HG03378 (cell line): ENCODE measurements at regions not wholly inside any gene's neighbourhood (a gene's known extent, or its start where the extent isn't known, plus 50 kb on each side); places are given as distances from the start of the nearest gene placed in this dataset.
A peak's percentile ranks its signal among the peaks of the same experiment; 100 is the strongest.

Source experiments
- ATAC-seq: cut with Tn5 transposase; IDR thresholded peaks from one replicate; pipeline ENCODE4 v1.9.1; 2021; ENCODE audit warnings: mild to moderate bottlenecking, moderate library complexity; ENCODE audit not compliant: unreplicated experiment

- ATAC-seq = no peak
Observed at GRCh38 chr1:224846119-224846907, 83.2 kb upstream of the DNAH14 start.

GRCh38 chr1:224850446-224850845 lies 79.0 kb upstream of the DNAH14 start:
- ATAC-seq = no peak

- peak; percentile 79 for ATAC-seq
Observed at GRCh38 chr1:224851210-224851847, 78.1 kb upstream of the DNAH14 start.

- no peak for ATAC-seq
Observed at GRCh38 chr1:224851848-224852261, 77.6 kb upstream of the DNAH14 start.

- no peak for ATAC-seq
Observed at GRCh38 chr1:224852901-224853568, 76.4 kb upstream of the DNAH14 start.

- ATAC-seq = no peak
Observed at GRCh38 chr1:224856973-224857372, 72.5 kb upstream of the DNAH14 start.

GRCh38 chr1:224859651-224860050 lies 69.8 kb upstream of the DNAH14 start:
- ATAC-seq = no peak

GRCh38 chr1:224860488-224861338 lies 68.8 kb upstream of the DNAH14 start:
- ATAC-seq = no peak

GRCh38 chr1:224861339-224861716 lies 68.1 kb upstream of the DNAH14 start:
- no peak for ATAC-seq

- no peak for ATAC-seq
Observed at GRCh38 chr1:224863486-224863885, 66.0 kb upstream of the DNAH14 start.

- no peak for ATAC-seq
Observed at GRCh38 chr1:224864006-224864405, 65.5 kb upstream of the DNAH14 start.

GRCh38 chr1:224865510-224865909 lies 64.0 kb upstream of the DNAH14 start:
- ATAC-seq = no peak

- no peak for ATAC-seq
Observed at GRCh38 chr1:224866940-224867339, 62.5 kb upstream of the DNAH14 start.

GRCh38 chr1:224867715-224868114 lies 61.8 kb upstream of the DNAH14 start:
- no peak for ATAC-seq

- no peak for ATAC-seq
Observed at GRCh38 chr1:224872832-224873433, 56.5 kb upstream of the DNAH14 start.

- ATAC-seq = no peak
Observed at GRCh38 chr1:224873434-224874369, 55.8 kb upstream of the DNAH14 start.

GRCh38 chr1:224874775-224875174 lies 54.7 kb upstream of the DNAH14 start:
- no peak for ATAC-seq

GRCh38 chr1:224879162-224879803 lies 50.2 kb upstream of the DNAH14 start:
- no peak for ATAC-seq
